ENCODE measurements at regions not wholly inside any gene's neighbourhood (a gene's known extent, or its start where the extent isn't known, plus 50 kb on each side); places are given as distances from the start of the nearest gene placed in this dataset.

GRCh38 chr3:187832202-187832601, 86.9 kb upstream of the BCL6 start:
- TF ChIP-seq CTCF (IDR thresholded peaks at IDR 0.05; ENCODE audit: low read depth, low read length, missing control alignments): peak; percentile 2
- H3K4me3 ChIP-seq (replicated peaks; ENCODE audit: low read depth, low read length): no peak overlapping the region
- no peak for DNase-seq (ENCODE audit: extremely low read depth, low read depth)

- DNase-seq (ENCODE audit: extremely low read depth, low read depth): no peak
Observed at GRCh38 chr3:187833375-187833774, 88.1 kb upstream of the BCL6 start.

GRCh38 chr3:187833799-187834578, 88.7 kb upstream of the BCL6 start:
- H3K4me3 ChIP-seq (replicated peaks; ENCODE audit: low read depth, low read length): no peak overlapping the region
- no peak for DNase-seq (ENCODE audit: extremely low read depth, low read depth)
- TF ChIP-seq CTCF (IDR thresholded peaks at IDR 0.05; ENCODE audit: low read depth, low read length, missing control alignments): no peak

More at GRCh38 chr3:187833375-187833774, 88.1 kb upstream of the BCL6 start:
- H3K4me3 ChIP-seq (replicated peaks; ENCODE audit: low read depth, low read length): no peak overlapping the region
- TF ChIP-seq CTCF (IDR thresholded peaks at IDR 0.05; ENCODE audit: low read depth, low read length, missing control alignments): no peak

GRCh38 chr3:187836823-187837770, 91.8 kb upstream of the BCL6 start:
- no peak for TF ChIP-seq CTCF (IDR thresholded peaks at IDR 0.05; ENCODE audit: low read depth, low read length, missing control alignments)

GRCh38 chr3:187838016-187838540, 92.8 kb upstream of the BCL6 start:
- no peak overlapping the region for H3K4me3 ChIP-seq (replicated peaks; ENCODE audit: low read depth, low read length)
- DNase-seq (ENCODE audit: extremely low read depth, low read depth): no peak
- no peak for TF ChIP-seq CTCF (IDR thresholded peaks at IDR 0.05; ENCODE audit: low read depth, low read length, missing control alignments)

More at GRCh38 chr3:187836823-187837770, 91.8 kb upstream of the BCL6 start:
- H3K4me3 ChIP-seq (replicated peaks; ENCODE audit: low read depth, low read length): no peak overlapping the region
- no peak for DNase-seq (ENCODE audit: extremely low read depth, low read depth)

- no peak overlapping the region for H3K4me3 ChIP-seq (replicated peaks; ENCODE audit: low read depth, low read length)
- TF ChIP-seq CTCF (IDR thresholded peaks at IDR 0.05; ENCODE audit: low read depth, low read length, missing control alignments): no peak
- no peak for DNase-seq (ENCODE audit: extremely low read depth, low read depth)
Observed at GRCh38 chr3:187839422-187839821, 94.2 kb upstream of the BCL6 start.
